GM23338 (cell line): ENCODE measurements at regions not wholly inside any gene's neighbourhood (a gene's known extent, or its start where the extent isn't known, plus 50 kb on each side); places are given as distances from the start of the nearest gene placed in this dataset.

Experiments
- ATAC-seq: fragments of 200-7000 bp; cut with Tn5 transposase; 3 replicates; pipeline ENCODE4 v1.9.1; 2020
- DNase-seq: peaks from one replicate; pipeline ENCODE4 v3.0.0-alpha.2; 2015; ENCODE audit warnings: low spot score
- H2AFZ ChIP-seq: fragments of 200-600 bp; sonication (generic); 2 replicates; pipeline ENCODE4 v1.8.0; 2016; ENCODE audit warnings: antibody characterized with exemption, mild to moderate bottlenecking, moderate library complexity
- H3F3A ChIP-seq: fragments of 200-600 bp; sonication (generic); replicated peaks from 2 replicates; pipeline ENCODE4 v1.8.0; 2017; ENCODE audit warnings: antibody characterized with exemption, mixed run types, low read depth
- H3K27ac ChIP-seq: fragments of 200-600 bp; sonication (generic); 2 replicates; pipeline ENCODE4 v1.6.1; 2016; ENCODE audit warnings: low read depth
- H3K27me3 ChIP-seq: fragments of 200-600 bp; sonication (generic); 2 replicates; pipeline ENCODE4 v1.8.0; 2016; ENCODE audit warnings: mild to moderate bottlenecking, mixed run types, moderate library complexity; ENCODE audit not compliant: insufficient read depth
- H3K36me3 ChIP-seq: fragments of 200-600 bp; sonication (generic); 2 replicates; pipeline ENCODE4 v1.8.0; 2016; ENCODE audit warnings: mild to moderate bottlenecking; ENCODE audit not compliant: insufficient read depth
- H3K4me1 ChIP-seq: fragments of 200-600 bp; sonication (generic); 2 replicates; pipeline ENCODE4 v1.8.0; 2016; ENCODE audit warnings: mild to moderate bottlenecking, moderate library complexity; ENCODE audit not compliant: insufficient read depth
- H3K4me2 ChIP-seq: fragments of 200-600 bp; sonication (generic); 2 replicates; pipeline ENCODE4 v1.7.1; 2017; ENCODE audit warnings: mixed run types
- H3K4me3 ChIP-seq: fragments of 200-600 bp; sonication (generic); 2 replicates; pipeline ENCODE4 v1.6.1; 2016; ENCODE audit warnings: mixed run types
- H3K79me2 ChIP-seq: fragments of 200-600 bp; sonication (generic); replicated peaks from 2 replicates; pipeline ENCODE4 v1.8.0; 2017; ENCODE audit warnings: mild to moderate bottlenecking; ENCODE audit not compliant: insufficient read depth
- H3K9me2 ChIP-seq: fragments of 200-600 bp; sonication (generic); 2 replicates; pipeline ENCODE4 v1.8.0; 2017; ENCODE audit not compliant: insufficient read depth
- H4K20me1 ChIP-seq: fragments of 200-600 bp; sonication (generic); replicated peaks from 2 replicates; pipeline ENCODE4 v1.8.0; 2017; ENCODE audit warnings: mild to moderate bottlenecking; ENCODE audit not compliant: insufficient read depth
- H3K27ac Mint-ChIP-seq: 2 replicates; pipeline ENCODE4 v1.8.0; 2020; ENCODE audit warnings: inconsistent platforms, mild to moderate bottlenecking, moderate library complexity, mixed read lengths
- H3K27me3 Mint-ChIP-seq: 3 replicates; pipeline ENCODE4 v1.8.0; 2022; ENCODE audit warnings: low read depth, mild to moderate bottlenecking, moderate library complexity, mixed read lengths, inconsistent platforms; ENCODE audit not compliant: insufficient read depth, poor library complexity
- H3K36me3 Mint-ChIP-seq: 3 replicates; pipeline ENCODE4 v1.8.0; 2021; ENCODE audit warnings: low read depth, mild to moderate bottlenecking, inconsistent platforms, moderate library complexity, mixed read lengths
- H3K4me1 Mint-ChIP-seq: 3 replicates; pipeline ENCODE4 v1.8.0; 2020; ENCODE audit warnings: mild to moderate bottlenecking, inconsistent platforms, mixed read lengths
- H3K4me3 Mint-ChIP-seq: 3 replicates; pipeline ENCODE4 v1.8.0; 2021; ENCODE audit warnings: moderate library complexity, mild to moderate bottlenecking, inconsistent platforms, mixed read lengths
- H3K9me3 Mint-ChIP-seq: 3 replicates; pipeline ENCODE4 v1.8.0; 2020; ENCODE audit warnings: moderate library complexity, mild to moderate bottlenecking, inconsistent platforms, mixed read lengths
- CREB1 ChIP-seq: fragments of 250-450 bp; sonication (Bioruptor Pico); IDR thresholded peaks from 2 replicates; pipeline ENCODE4 v1.5.0; 2020; ENCODE audit warnings: low read depth, mild to moderate bottlenecking, moderate library complexity
- EZH2 ChIP-seq: fragments of 200-600 bp; sonication (generic); IDR thresholded peaks from one replicate; pipeline ENCODE4 v1.8.0; 2017; ENCODE audit warnings: antibody characterized with exemption, mild to moderate bottlenecking, low read depth; ENCODE audit not compliant: unreplicated experiment
- POLR2AphosphoS5 ChIP-seq: IDR thresholded peaks from 2 replicates; pipeline ENCODE4 v1.6.1; 2016; ENCODE audit warnings: antibody characterized with exemption, low read depth
- STAT1 ChIP-seq: IDR thresholded peaks from one replicate; pipeline ENCODE4 v1.6.1; 2016; ENCODE audit warnings: antibody characterized with exemption; ENCODE audit not compliant: unreplicated experiment
- ZNF114 ChIP-seq: fragments of 250-450 bp; sonication (Bioruptor Pico); IDR thresholded peaks from 2 replicates; pipeline ENCODE4 v1.5.0; 2020; ENCODE audit warnings: mild to moderate bottlenecking, moderate library complexity
- ZNF331 ChIP-seq: fragments of 250-450 bp; sonication (Bioruptor Pico); IDR thresholded peaks from 2 replicates; pipeline ENCODE4 v1.5.0; 2020; ENCODE audit warnings: low read depth, mild to moderate bottlenecking, moderate library complexity
- TF ChIP-seq, protein P1 (sequence below), 2 experiments: fragments of 200-600 bp in 1 of 2; sonication (generic) in 1 of 2; conservative IDR thresholded peaks; 2 replicates each; pipeline versions ENCODE4 v1.5.1 to v1.6.1; 2016 to 2017; ENCODE audit warnings: antibody characterized with exemption in 2 of 2, low read depth in 2 of 2, mild to moderate bottlenecking in 2 of 2, moderate library complexity in 1 of 2
- TF ChIP-seq, protein P2 (sequence below): IDR thresholded peaks from 2 replicates; pipeline ENCODE4 v1.6.1; 2016; ENCODE audit warnings: antibody characterized with exemption

DNA sequence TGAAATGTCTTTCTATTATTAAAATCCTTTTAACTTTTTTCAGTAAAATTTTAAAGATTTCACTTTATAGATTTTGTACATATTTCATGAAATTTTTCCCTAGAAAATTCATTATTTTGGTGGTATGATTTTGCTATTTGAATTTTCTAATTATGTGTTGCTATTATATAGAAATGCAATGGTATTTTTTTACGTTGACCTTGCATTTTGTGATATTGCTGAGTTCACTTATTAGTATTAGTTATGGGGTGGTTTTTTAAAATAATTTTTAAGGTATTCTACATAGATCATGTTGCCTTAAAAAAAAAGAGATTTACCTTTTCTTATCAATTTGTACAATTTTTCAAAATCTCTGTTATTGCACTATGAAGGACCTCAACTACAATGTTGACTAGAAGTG lies 458.3 kb downstream of the TLE1 start:
- Mint-ChIP-seq H3K9me3 (no peaks in the 10 kb centered on the region), H3K4me1 (no peaks in the 10 kb centered on the region; the same call in 2 of the 3 replicates), H3K27me3 (no peaks in the 10 kb centered on the region), H3K36me3 (no peaks in the 10 kb centered on the region), H3K27ac (no peak overlapping the region), H3K4me3 (no peak overlapping the region)
- Histone ChIP-seq H3K27me3 (no peaks in the 10 kb centered on the region), H3K79me2 (no peaks in the 10 kb centered on the region), H3K4me2 (no peak overlapping the region), H3K9me2 (no peaks in the 10 kb centered on the region; the same call in none of the 2 replicates), H4K20me1 (no peaks in the 10 kb centered on the region), H3K4me3 (no peak overlapping the region), H3F3A (no peaks in the 10 kb centered on the region), H3K4me1 (no peaks in the 10 kb centered on the region), H2AFZ (no peak overlapping the region), H3K36me3 (no peaks in the 10 kb centered on the region), H3K27ac (no peak overlapping the region)
- DNase-seq (no peak), ATAC-seq (no peak)
- TF ChIP-seq ZNF114 (CRISPR knock-in tag), result no peak

DNA sequence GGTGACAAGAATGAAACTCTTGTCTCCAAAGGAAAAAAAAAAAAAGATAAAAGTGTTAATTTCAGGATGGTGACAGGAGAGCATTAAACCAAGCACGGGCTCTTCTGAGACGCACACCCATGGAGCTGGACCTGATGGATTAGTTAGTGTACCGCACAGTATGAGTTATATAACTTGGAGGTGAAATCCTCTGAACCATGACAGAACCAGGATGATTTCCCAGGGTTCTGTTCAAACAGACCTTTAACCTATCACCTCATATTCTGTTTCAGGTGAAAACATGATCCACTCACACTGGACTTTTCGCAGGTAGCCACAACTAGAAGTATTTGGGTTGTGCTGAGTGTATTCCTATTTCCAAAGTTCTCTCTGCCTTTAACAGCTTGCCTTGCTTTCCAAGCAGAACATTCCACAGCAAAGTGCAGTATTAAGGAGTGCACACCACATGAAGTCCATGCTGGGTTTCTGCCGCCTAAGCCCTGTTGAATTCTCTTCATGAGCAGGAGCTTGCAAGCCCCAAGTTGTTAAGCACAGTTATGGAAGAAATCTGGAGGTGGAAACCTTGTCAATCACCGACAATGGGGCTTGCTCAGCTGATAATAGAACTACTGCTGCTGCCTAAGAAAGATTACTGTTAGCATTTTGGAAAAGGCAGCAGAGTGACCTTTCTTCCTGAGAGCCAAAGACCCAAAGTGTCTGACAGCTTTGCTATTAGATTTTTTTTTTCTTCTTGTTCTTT lies 461.7 kb downstream of the TLE1 start:
- H3K27ac Mint-ChIP-seq, result no peak overlapping the region; the same call in 1 of the 2 replicates
- no peaks in the 10 kb centered on the region for H3F3A ChIP-seq
- TF ChIP-seq STAT1, result no peak
- no peaks in the 10 kb centered on the region for H3K36me3 ChIP-seq
- ATAC-seq (no peak), DNase-seq (no peak)
- H3K9me2 ChIP-seq, result no peaks in the 10 kb centered on the region; the same call in none of the 2 replicates
- peaks cover 6% of the 10 kb centered on the region for H3K4me1 Mint-ChIP-seq
- H3K4me2 ChIP-seq, result no peak overlapping the region
- H3K79me2 ChIP-seq, result no peaks in the 10 kb centered on the region
- H3K27me3 ChIP-seq, result no peaks in the 10 kb centered on the region
- no peaks in the 10 kb centered on the region for H3K36me3 Mint-ChIP-seq
- H3K27me3 Mint-ChIP-seq, result no peaks in the 10 kb centered on the region
- H3K4me3 ChIP-seq, result no peak overlapping the region
- H4K20me1 ChIP-seq, result no peaks in the 10 kb centered on the region
- H2AFZ ChIP-seq, result 0 out of 2 replicates have a peak overlapping the region, but pooled peaks have one; percentile 11
- H3K4me1 ChIP-seq, result no peaks in the 10 kb centered on the region
- no peaks in the 10 kb centered on the region; the same call in 2 of the 3 replicates for H3K9me3 Mint-ChIP-seq
- no peak overlapping the region for H3K4me3 Mint-ChIP-seq
- H3K27ac ChIP-seq, result no peak overlapping the region

DNA sequence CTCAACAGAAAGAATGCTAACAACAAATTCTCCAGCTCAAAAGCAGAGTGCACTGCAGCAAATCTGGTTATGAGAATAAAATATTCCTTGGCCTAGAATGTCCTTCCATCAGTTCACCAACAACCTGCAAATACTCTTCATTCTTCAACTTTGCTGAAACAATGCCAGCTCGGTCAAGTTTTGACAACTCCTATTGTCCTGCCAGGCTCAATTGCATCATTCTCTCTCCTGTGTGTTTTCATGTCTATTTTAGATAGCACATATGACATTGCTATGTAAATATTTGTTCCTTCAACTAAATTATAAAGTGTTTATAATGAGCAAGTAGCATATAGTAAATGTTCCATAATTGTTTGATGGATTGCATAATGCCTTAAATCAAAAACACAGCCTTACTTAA lies 463.8 kb downstream of the TLE1 start:
- no peak overlapping the region for H3K4me3 ChIP-seq
- no peak overlapping the region for H3K4me2 ChIP-seq
- H3K4me3 Mint-ChIP-seq, result no peak overlapping the region
- H3K4me1 ChIP-seq, result no peaks in the 10 kb centered on the region
- DNase-seq (no peak), ATAC-seq (no peak)
- no peaks in the 10 kb centered on the region for H3K36me3 ChIP-seq
- H3K9me3 Mint-ChIP-seq, result no peaks in the 10 kb centered on the region; the same call in 2 of the 3 replicates
- no peak overlapping the region for H3K27ac ChIP-seq
- no peaks in the 10 kb centered on the region for H3K27me3 ChIP-seq
- no peaks in the 10 kb centered on the region for H3F3A ChIP-seq
- H3K27ac Mint-ChIP-seq, result no peak overlapping the region
- no peaks in the 10 kb centered on the region for H3K36me3 Mint-ChIP-seq
- H3K4me1 Mint-ChIP-seq, result peaks cover 6% of the 10 kb centered on the region
- no peaks in the 10 kb centered on the region for H3K27me3 Mint-ChIP-seq
- no peaks in the 10 kb centered on the region for H3K79me2 ChIP-seq
- no peaks in the 10 kb centered on the region for H4K20me1 ChIP-seq
- H2AFZ ChIP-seq, result no peak overlapping the region
- no peaks in the 10 kb centered on the region; the same call in none of the 2 replicates for H3K9me2 ChIP-seq
- TF ChIP-seq EZH2 (no peak), CREB1 (no peak), POLR2AphosphoS5 (no peak), ZNF331 (no peak)
- TF ChIP-seq, protein P1, sequence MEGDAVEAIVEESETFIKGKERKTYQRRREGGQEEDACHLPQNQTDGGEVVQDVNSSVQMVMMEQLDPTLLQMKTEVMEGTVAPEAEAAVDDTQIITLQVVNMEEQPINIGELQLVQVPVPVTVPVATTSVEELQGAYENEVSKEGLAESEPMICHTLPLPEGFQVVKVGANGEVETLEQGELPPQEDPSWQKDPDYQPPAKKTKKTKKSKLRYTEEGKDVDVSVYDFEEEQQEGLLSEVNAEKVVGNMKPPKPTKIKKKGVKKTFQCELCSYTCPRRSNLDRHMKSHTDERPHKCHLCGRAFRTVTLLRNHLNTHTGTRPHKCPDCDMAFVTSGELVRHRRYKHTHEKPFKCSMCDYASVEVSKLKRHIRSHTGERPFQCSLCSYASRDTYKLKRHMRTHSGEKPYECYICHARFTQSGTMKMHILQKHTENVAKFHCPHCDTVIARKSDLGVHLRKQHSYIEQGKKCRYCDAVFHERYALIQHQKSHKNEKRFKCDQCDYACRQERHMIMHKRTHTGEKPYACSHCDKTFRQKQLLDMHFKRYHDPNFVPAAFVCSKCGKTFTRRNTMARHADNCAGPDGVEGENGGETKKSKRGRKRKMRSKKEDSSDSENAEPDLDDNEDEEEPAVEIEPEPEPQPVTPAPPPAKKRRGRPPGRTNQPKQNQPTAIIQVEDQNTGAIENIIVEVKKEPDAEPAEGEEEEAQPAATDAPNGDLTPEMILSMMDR (conservative IDR thresholded peaks at IDR 0.05; ENCODE audit: low read depth in 2 of 2), result no peak
- TF ChIP-seq, protein P2, sequence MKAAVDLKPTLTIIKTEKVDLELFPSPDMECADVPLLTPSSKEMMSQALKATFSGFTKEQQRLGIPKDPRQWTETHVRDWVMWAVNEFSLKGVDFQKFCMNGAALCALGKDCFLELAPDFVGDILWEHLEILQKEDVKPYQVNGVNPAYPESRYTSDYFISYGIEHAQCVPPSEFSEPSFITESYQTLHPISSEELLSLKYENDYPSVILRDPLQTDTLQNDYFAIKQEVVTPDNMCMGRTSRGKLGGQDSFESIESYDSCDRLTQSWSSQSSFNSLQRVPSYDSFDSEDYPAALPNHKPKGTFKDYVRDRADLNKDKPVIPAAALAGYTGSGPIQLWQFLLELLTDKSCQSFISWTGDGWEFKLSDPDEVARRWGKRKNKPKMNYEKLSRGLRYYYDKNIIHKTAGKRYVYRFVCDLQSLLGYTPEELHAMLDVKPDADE, result no peak
